Thyroid gland (tissue), 4 donors: ENCODE measurements at regions not wholly inside any gene's neighbourhood (a gene's known extent, or its start where the extent isn't known, plus 50 kb on each side); places are given as distances from the start of the nearest gene placed in this dataset.

Experiments used
- DNase-seq, 2 donors: peaks; one replicate each; pipeline ENCODE4 v3.0.0-alpha.2; 2019
- H3K27ac ChIP-seq, 3 donors: fragments of 200-600 bp; sonication (generic); 1 replicate in 2 of 3; 2 replicates in 1 of 3; pipeline ENCODE4 v1.5.1; 2016 to 2019; ENCODE audit warnings: mild to moderate bottlenecking in 1 of 3, moderate library complexity in 1 of 3
- H3K27me3 ChIP-seq: fragments of 200-600 bp; sonication (generic); one replicate; pipeline ENCODE4 v1.5.1; 2019
- H3K36me3 ChIP-seq, 2 donors: fragments of 200-600 bp; sonication (generic); one replicate each; pipeline ENCODE4 v1.5.1; 2016 to 2019
- H3K4me1 ChIP-seq, 2 donors: fragments of 200-600 bp; sonication (generic); one replicate each; pipeline ENCODE4 v1.5.1; 2017 to 2019
- H3K4me3 ChIP-seq, 3 donors: fragments of 200-600 bp; sonication (generic); replicated peaks in 1 of 3; 1 replicate in 2 of 3; 2 replicates in 1 of 3; pipeline ENCODE4 v1.5.1; 2016; ENCODE audit warnings: mild to moderate bottlenecking in 1 of 3
- H3K9me3 ChIP-seq: fragments of 200-600 bp; sonication (generic); one replicate; pipeline ENCODE4 v1.5.1; 2017
- CTCF ChIP-seq, 6 experiments: fragments of 200-600 bp in 3 of 6; fragments of 450-650 bp in 3 of 6; sonication (generic) in 3 of 6; IDR thresholded peaks; one replicate each; pipeline ENCODE4 v1.5.1; 2016 to 2019; ENCODE audit warnings: antibody characterized with exemption in 6 of 6, mild to moderate bottlenecking in 2 of 6, inconsistent platforms in 1 of 6, moderate library complexity in 1 of 6
- POLR2A ChIP-seq, 2 donors: fragments of 450-650 bp; IDR thresholded peaks; one replicate each; pipeline ENCODE4 v1.6.1; 2017; ENCODE audit warnings: antibody characterized with exemption in 2 of 2, mild to moderate bottlenecking in 2 of 2, moderate library complexity in 1 of 2
- WGBS, 2 donors: methylation state at CpG; one replicate each; pipeline ENCODE4 v1.1.5; 2017; 5-methylcytosine and 5-hydroxymethylcytosine counted together
- intact Hi-C: fragments of 100-400 bp; cut with DNase I; formaldehyde crosslinking; loops from one replicate; pipeline ENCODE4 v1.15.1; 2023

- no peak overlapping the region for H3K27ac ChIP-seq
- H3K27me3 ChIP-seq: no peaks in the 10 kb centered on the region
- TF ChIP-seq POLR2A (IDR thresholded peaks at IDR 0.05) (no peak), CTCF (IDR thresholded peaks at IDR 0.05) (no peak)
- 77 to 81% methylated on average over 10 to 11 of the region's 11 CpGs for WGBS, 2 donors
- H3K4me3 ChIP-seq: no peak overlapping the region
- no peaks in the 10 kb centered on the region for H3K4me1 ChIP-seq
- no peak for DNase-seq
- H3K9me3 ChIP-seq: no peaks in the 10 kb centered on the region
- H3K36me3 ChIP-seq: no peaks in the 10 kb centered on the region
- intact Hi-C loops: no loop called here
Measured at GRCh38 chr2:59413751-59414570, 1139.5 kb downstream of the BCL11A start.

GRCh38 chr2:59399126-59399525 is 1154.3 kb downstream of the BCL11A start:
- intact Hi-C loops: no loop called here
- Histone ChIP-seq H3K4me3 (no peak overlapping the region), H3K9me3 (no peaks in the 10 kb centered on the region), H3K4me1 (no peaks in the 10 kb centered on the region), H3K27ac (no peak overlapping the region), H3K36me3 (no peaks in the 10 kb centered on the region), H3K27me3 (no peaks in the 10 kb centered on the region)
- DNase-seq: no peak
- TF ChIP-seq CTCF (IDR thresholded peaks at IDR 0.05): no peak
- TF ChIP-seq POLR2A (IDR thresholded peaks at IDR 0.05): no peak
- 96 to 100% methylated on average over 2 of the region's 2 CpGs for WGBS, 2 donors

- H3K36me3 ChIP-seq: no peaks in the 10 kb centered on the region
- intact Hi-C loops: no loop called here
- no peak for TF ChIP-seq POLR2A (IDR thresholded peaks at IDR 0.05)
- TF ChIP-seq CTCF (IDR thresholded peaks at IDR 0.05): no peak
- no peaks in the 10 kb centered on the region for H3K27me3 ChIP-seq
- H3K27ac ChIP-seq: no peak overlapping the region
- no peaks in the 10 kb centered on the region for H3K4me1 ChIP-seq
- no peaks in the 10 kb centered on the region for H3K9me3 ChIP-seq
- no peak overlapping the region for H3K4me3 ChIP-seq
- DNase-seq: no peak
Measured at GRCh38 chr2:59398081-59398480, 1155.4 kb downstream of the BCL11A start.

GRCh38 chr2:59395119-59395518 is 1154.0 kb upstream of the FANCL start:
- 97 to 98% methylated on average over 4 of the region's 4 CpGs for WGBS, 2 donors

More at GRCh38 chr2:59395119-59395518, 1154.0 kb upstream of the FANCL start:
- intact Hi-C loops: no loop called here
- H3K4me3 ChIP-seq: no peak overlapping the region
- no peak for DNase-seq
- no peaks in the 10 kb centered on the region for H3K36me3 ChIP-seq
- no peak overlapping the region for H3K27ac ChIP-seq
- H3K27me3 ChIP-seq: no peaks in the 10 kb centered on the region
- H3K4me1 ChIP-seq: no peaks in the 10 kb centered on the region
- TF ChIP-seq POLR2A (IDR thresholded peaks at IDR 0.05): no peak
- no peak for TF ChIP-seq CTCF (IDR thresholded peaks at IDR 0.05)
- H3K9me3 ChIP-seq: no peaks in the 10 kb centered on the region
